ENCODE measurements at regions not wholly inside any gene's neighbourhood (a gene's known extent, or its start where the extent isn't known, plus 50 kb on each side); places are given as distances from the start of the nearest gene placed in this dataset.

- Histone ChIP-seq H3K9me3 (ENCODE audit: insufficient read depth, low read length) (peaks cover 8% of the 10 kb centered on the region; the same call in 1 of the 2 replicates), H3K36me3 (ENCODE audit: insufficient read depth, insufficient read length, low read length) (no peaks in the 10 kb centered on the region), H3K4me1 (ENCODE audit: insufficient read depth, insufficient read length) (no peaks in the 10 kb centered on the region), H3K4me3 (ENCODE audit: insufficient read length, low read depth) (no peak overlapping the region), H3K9ac (ENCODE audit: insufficient read length, low read depth) (no peak overlapping the region), H3K27me3 (ENCODE audit: insufficient read depth, insufficient read length) (no peaks in the 10 kb centered on the region)
- no peak for DNase-seq (ENCODE audit: low read depth, low spot score)
- TF ChIP-seq SUZ12 (IDR thresholded peaks at IDR 0.05; ENCODE audit: extremely low read depth, insufficient read depth, insufficient read length) (no peak), ZNF274 (IDR thresholded peaks at IDR 0.05; ENCODE audit: low read depth, low read length) (no peak), YY1 (IDR thresholded peaks at IDR 0.05; ENCODE audit: insufficient read depth, insufficient read length) (no peak)
Measured at GRCh38 chr13:37919329-37919880, 49.8 kb upstream of the TRPC4 start.
